NCI-H1694 treated with DMSO at 0.1 percent for 48 hours (cell line): ENCODE measurements at regions not wholly inside any gene's neighbourhood (a gene's known extent, or its start where the extent isn't known, plus 50 kb on each side); places are given as distances from the start of the nearest gene placed in this dataset.

Source experiments
- DNase-seq: peaks from one replicate; lab custom pipeline; 2025; lab: John Stamatoyannopoulos, UW

DNA sequence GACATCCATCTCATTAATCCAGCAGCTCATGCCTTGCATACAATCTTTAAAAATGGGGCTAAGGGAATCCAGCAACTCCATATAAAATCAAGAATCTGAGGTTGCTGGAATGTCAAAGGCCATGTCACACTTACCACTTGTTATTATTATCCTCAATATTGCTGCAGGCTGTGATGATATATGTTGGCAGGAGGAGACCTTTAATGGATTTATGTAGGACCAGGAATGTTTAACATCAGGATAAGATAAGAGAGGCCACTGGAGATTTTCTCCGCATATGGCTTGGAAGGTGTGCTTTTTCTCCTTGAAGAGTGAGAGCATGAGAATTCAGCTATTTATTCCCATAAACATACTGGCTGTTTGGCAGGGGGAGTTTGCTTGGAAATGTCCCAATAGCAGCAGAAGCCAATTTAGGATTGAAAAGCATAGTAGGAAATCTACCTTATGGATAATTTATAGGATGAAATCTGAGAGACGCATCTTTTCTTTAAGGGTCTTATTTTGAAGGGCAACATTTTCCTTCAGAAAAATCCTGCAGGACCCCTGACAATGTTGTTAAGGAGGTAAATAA is 481.4 kb downstream of the AGTPBP1 start:
- no peak for DNase-seq

DNA sequence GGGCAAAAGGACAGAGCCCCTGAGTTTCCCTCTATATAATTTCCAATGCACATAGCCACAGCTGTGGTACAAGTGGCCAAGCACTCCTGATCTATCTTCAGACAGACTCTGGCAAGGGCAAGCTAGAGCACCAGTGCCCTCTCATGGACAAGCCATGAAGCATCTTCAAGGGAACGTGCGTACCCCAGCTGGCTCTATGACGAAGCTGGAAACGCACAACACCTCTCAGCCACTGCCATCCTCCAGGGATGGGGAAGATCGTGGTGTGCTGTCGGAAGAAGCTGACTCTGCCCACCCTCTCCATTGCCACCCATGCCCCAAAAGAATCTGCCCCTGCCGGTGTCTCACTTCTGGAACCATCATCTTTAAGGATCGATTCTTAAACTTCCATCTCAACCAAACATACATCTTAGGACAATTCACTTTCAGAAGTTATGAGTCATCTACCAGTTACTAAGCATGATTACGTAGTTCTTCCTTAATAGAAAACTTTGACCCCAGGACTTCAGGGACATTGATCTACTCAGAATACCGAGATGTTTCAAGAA is 482.9 kb downstream of the AGTPBP1 start:
- DNase-seq, result peak; percentile 2

DNA sequence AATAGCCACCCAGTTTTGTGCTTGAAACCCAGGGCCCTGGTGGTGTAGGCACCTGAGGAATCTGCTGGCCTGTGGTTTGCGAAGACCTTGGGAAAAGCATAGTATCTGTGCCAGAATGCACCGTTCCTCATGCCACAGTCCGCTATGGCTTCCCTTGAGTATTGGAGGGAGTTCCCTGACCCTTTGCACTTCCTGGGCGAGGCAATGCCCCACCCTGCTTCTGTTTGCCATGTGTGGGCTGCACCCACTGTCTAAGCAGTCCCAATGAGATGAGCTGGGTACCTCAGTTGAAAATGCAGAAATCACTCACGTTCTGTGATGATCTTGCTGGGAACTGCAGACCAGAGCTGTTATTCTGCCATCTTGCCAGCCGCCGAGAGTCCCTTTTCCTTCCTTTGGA is 483.5 kb downstream of the AGTPBP1 start:
- DNase-seq, result no peak

DNA sequence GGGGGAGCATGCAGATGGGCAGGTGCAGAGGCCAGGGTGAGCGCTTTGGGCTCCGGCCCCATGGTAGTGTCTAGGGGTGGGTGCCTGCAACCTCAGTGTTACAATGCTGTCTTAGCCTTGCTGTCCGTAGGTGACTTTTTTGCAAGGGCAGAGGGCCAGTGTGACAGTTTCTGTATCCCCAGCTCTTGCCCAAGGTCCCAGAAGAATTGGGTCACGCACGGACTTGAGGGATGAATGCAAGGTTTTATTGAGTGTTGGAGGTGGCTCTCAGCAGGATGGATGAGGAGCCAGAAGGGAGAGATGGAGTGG is 492.5 kb downstream of the AGTPBP1 start:
- DNase-seq, result no peak

DNA sequence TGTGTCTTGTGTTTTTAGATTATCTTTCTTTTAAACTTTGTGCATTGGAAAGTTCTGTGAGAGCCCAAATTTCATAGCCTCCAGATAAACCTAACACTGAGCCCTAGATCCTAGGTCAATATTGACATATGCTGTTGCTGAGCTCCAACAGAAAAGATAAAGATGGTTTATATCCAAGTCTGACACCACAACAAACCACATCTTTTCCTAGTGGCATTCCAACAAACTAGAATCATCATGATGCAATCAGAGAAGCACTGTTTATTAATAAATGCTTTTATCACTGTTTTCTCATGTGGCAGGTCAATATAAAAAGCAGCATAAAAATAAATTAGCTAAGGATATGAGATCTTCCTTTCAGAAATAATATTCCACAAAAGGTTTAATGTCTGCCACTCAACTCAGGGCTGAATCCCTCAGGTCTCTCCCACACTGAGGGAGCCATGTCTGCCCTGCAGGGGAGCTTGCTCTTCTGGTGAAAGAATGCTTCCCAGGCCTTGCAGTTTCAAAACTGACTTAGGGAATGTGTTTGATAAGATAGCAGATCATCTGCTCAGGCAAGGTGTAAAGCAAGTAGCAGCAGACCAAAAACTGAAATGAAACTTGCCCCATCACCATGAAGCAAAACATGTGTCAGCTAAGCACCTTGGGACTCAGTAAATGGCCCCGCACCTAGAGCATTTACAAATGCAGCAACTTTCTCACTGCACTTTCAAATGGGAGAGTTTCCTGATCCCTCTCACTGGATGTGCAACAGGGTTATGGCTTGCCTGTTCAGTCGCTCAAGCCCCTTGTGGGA is 493.0 kb downstream of the AGTPBP1 start:
- no peak for DNase-seq

DNA sequence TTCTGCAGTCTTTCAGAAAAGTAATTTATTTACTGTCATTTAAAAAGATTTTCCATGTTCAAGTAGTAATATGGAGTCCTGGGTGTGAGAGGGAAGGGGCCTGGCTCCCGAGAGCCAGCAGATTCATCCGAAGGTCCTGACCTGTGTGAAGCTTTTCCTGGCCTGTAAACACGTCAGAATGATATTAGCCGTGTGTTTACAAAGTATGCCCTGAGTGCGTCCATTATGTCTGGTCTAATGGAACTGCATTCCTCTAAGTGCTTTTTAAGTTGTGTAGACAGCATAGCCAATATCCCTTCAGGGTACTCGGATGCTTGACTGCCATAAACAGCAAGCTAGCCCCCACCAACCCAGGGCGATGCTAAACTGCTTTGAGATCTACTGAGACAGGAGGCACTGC is 495.2 kb downstream of the AGTPBP1 start:
- no peak for DNase-seq

DNA sequence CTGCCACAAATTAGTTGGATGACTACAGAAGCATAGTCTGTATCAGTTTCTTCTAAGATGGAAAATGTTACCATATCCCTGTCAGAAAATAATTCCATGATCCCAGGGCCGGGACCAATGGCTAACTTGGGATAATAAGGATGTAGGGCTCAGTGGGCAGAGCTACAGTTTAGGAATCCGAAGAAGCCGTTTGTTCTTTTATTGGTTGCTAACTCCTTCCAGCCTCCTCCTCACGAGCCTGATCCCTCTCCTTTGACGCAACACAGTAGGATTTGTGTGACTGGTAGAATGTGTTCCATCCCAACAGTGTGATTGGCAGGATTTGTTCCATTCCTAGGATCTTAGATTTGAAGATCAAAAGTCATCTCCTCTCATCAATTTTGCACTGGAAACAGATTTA is 496.9 kb downstream of the AGTPBP1 start:
- DNase-seq, result no peak

DNA sequence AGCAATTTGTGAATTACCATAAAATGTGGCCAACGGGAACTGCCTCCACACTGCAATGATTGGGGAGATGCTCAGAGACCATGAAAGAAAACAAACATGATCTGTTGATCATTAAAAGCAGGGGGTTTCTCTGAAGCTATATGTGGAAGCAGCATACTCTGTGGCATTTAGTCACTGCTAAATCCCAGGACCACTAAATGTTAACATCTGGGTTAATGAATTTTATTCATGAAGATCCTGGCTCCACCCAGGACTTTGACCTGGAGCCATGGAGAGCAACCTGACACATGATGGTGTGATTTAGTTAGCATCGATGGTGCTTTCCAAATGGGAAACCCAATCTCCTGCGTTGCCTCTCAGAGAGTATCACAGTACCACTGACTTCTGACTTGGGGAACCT is 497.8 kb downstream of the AGTPBP1 start:
- no peak for DNase-seq

DNA sequence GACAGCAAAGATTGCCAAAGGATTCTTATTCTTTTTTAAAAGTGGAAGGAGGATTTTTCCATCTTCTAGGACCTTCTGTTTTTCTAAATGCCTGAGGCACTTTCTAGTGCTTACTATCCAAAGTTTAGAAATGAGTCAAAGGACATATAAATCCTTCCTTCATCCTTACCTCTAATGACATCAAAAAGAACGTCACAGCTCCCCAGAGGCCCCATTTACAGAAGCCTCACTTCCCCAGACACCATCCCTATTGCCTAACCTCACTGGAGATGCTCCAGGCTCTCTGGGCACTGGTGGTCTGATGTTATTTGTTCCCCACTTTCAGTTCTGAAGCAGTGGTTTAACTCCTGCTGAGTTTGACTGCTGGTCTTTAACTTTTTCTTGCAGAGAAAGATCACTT is 504.3 kb downstream of the AGTPBP1 start:
- no peak for DNase-seq

DNA sequence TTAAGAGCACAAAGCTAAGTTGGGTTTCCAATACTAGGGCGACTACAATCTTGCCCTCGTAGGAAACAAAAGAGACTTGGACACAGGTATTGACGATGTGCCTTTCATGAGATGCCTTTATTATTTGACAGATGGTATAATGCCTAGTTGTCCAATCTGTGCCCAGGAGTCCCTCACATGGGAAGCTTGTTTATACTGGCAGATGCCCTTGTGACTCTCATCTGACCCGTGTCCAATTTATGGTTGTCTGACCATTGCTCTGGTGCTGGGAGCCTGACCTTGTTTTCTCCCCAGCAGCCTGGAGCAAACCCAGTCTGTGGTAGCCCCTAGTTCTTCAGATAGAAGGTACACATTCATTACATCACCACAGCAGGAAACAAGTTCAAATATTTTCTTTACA is 511.7 kb downstream of the AGTPBP1 start:
- DNase-seq, result no peak

DNA sequence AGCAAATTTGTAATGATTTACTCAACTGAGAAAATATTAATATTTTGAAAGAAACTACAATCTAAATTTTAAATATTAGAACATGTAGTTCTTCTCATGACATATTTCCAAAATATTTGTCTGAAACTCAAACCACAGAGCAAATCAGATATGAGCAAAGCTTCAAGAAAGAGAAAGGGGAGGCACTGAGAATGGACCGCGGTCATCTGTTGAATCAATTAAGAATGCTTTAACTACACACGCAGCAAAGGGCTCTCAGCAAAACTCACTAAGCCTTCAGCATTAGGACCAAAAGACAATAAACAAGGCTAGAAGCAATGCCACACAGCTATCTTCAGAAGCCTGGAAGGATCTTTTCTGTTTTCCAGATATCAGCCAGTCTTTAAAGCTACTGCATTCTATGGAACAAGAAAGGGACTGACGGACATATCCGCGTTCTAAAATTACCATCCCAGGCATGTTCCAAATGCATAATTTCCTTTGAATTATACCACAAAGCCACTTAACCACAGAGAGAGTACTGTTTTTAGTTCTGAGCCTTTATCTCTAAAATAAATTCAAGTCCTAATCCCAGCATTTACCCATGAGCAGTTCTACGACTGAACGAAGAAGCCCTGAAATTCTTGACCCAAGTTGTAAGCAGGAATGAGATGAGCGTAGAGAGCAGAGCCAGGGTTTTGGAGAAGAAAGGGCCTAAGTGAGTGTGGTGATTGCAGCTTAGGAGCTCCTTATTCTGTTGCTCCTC is 513.5 kb downstream of the AGTPBP1 start:
- no peak for DNase-seq

DNA sequence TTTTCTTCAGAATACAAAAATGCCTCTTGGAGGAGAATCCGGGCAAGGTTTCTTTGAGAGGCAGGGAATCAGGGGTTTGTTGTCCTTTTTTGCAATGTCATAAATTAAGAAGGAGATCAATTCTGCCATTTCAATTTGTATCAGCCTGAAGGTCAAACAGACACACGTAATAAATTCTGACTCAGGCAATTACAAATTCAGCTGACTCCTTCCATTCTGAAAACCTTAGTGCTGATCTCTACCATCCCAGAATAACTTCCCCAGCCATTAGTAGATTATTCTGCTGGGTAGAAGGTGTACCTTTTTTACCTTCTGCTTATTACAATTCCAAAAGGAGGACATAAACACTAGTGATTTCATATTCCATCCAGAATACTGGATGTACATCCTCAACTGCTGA is 516.6 kb downstream of the AGTPBP1 start:
- no peak for DNase-seq

DNA sequence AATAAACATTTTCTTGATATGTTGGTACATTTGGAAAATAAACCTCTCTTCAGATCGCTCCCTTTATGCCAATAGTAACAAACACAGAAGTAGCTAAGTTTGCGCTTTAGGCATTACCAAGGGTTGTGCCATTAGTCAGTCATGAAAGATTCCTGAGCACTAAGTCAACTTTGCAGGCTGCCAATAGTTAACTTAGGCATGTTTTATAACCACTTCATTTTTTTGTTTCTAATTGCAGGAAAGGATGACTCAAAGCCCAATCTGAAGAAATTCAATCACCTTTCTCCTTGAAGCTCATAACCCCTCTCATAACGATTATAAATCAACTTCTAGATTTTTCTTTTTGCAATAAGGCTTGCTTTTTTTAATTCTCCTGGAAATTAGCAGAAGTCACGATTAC is 517.0 kb downstream of the AGTPBP1 start:
- no peak for DNase-seq

DNA sequence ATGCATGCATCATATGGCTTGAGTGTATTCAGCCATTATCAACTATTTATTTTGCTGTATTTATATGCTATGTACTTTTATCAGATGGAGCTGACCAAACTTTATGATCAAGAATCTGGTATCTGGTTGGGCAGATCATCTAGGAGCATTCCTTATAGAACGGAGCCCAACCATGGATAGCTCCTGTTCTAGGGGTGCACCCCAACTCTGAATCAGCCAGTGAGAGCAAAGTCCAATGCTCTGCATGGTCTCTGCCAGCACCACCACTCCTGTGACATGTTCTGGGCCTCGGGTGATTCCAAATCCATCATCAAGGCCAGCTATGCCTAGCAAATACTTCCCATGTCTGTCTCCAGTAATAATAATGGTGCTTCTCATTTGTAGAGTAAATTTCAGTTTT is 517.5 kb downstream of the AGTPBP1 start:
- no peak for DNase-seq

DNA sequence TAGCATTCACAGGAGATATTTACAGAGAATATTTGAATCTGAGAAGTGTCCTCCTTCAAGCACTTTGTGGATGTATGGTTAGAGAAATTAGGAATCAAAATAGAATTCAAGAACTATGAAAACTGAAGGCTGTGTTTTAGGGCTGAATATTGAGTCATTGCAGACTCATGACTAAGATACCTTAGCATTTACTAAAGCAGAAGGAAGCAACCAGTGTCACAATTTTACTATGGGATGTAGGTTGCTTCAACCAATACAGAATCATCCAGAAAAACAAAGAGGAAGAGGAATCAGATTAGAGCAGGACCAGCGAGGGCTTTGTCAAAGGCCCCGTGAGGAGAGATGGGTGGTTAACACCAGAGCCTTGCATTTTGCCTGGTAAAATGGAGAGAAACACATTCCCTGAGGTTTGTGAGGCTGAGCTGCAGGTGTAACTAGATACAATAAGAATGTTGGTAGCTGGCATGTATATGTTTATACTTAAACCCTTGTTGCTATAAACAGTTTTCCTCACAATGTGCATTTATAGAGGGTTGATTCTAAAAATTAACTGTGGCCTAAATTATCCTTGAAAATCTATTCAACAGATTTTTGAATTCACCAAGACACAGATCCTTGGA is 518.1 kb downstream of the AGTPBP1 start:
- no peak for DNase-seq

DNA sequence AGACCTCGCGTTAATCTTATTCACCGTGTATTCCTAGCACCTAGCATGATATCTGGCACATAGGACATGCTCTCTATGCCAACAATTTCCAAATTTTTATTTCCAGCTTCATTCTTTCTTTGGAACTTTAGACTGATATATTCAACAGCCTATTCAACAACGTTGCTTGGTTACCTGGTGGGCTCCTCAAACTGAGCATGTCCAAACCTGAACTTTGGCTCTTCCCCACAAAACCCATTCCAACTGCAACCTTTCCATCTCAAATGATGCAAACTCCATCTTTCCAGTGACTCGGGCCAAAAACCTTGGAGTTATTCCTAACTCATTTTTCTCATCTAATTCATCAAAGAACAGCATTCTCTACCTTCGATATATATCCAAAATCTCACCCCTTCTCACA is 525.2 kb downstream of the AGTPBP1 start:
- DNase-seq, result no peak

DNA sequence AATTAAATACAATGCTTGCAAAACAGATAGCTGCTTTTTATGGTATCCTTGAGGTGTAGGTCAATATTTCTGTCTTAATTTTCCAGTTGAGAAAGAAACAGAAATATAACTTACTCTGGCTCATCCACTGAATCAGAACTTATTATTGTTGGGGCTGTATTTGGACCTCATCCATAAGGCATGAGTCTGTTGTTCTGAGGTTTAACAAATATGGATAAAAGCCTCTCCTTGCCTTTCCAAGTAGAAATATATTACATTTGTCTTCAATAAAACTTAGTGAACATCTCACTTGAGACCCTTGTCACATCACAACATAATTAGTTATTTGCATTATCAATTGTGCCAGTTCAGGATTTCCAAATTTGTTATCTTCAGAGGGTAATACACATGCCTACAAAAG is 525.8 kb downstream of the AGTPBP1 start:
- DNase-seq, result no peak

DNA sequence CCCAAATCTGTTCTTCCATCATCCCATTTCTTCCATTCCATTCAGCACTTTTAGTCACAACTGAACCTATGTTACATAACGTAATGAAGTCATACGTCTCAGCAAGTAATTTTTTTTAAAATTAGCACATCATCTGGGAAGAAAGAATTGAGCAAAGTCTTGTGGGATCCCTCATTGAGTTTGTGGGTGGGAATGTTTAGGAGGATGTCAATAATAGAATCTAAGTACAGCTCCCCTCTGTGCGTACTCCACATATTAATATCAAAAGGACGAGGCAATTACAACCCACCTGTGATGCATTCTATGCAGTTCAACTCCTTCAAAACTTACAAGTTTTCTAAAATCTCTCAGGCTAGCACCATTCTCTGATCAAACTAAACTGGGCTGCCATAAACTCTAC is 526.3 kb downstream of the AGTPBP1 start:
- DNase-seq, result no peak

DNA sequence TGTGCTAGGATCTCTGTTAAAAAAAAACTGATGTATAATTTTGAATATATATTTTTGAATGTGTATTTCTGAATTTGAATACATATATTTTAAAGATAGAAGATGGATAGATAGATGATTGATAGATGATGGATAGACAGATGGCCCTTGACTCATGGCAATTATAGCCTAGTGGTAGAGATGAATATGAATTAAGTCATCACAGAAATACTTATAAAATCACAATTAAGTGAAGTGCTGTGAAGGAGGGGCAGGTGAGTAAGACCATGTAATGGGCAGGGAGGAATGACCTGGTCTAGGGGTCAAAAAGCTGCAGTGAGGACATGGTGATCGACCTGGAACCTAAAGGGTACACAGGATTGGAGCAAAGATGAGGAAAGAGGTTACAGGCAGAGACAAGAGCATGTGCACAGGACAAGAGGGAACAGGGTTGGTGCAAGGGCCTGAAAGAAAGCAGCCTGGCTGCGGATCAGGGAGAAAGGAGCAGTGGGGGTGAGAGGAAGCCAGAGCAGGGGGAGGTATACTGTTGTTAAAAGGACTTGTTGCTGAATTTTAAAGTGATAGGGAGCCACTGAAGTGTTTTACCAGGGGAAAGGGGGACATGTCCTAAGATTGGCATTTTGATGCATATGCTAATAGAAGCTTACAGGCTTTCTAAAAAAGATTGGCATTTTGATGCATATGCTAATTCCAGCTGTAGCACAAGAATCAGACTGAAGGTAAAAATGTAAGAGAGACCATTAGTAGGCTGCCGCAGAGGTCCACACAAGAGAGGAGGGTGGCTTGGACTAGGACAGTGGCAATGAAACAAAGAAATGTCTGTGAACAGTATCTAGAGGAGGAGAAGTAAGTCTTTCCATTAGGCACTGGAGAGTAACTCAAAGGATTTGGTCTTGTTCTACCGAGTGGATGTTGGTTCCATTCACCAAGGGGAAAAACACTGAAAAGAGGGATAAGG is 527.8 kb downstream of the AGTPBP1 start:
- DNase-seq, result no peak

DNA sequence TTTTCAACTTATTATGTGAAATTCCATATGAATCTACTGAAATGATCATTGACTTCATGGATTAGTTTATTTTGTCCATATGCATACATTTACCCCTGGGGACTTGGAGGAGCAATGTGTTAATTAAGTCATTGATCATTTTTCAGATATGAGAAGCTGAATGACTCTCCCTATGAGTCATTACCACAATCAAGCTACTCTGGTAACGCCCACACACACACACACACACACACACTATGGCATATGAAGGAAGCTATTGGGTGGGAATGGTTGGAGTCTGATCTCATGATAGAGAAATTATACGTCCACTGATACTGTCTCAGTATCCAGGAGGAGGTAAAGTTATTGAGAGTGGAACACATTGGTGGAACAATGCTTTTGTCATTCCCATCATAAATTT is 528.9 kb downstream of the AGTPBP1 start:
- DNase-seq, result no peak

DNA sequence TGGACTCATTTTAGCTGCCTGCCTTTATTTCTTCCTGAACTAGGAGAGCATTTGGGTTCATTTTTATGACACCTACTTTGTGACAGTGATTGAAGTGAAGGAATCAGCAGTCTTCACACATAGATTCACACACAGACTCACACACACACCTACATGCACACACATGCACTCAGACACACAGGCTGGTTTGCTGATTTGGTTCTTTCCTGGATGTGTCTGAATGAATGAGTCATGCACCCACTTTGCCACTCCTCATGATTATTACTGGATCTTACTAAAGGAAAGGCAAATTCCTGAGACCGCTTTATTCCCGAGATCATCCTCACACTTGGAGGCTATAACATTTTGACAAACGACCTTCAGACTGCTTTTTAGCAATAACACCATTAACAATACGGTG is 529.5 kb downstream of the AGTPBP1 start:
- DNase-seq, result no peak

DNA sequence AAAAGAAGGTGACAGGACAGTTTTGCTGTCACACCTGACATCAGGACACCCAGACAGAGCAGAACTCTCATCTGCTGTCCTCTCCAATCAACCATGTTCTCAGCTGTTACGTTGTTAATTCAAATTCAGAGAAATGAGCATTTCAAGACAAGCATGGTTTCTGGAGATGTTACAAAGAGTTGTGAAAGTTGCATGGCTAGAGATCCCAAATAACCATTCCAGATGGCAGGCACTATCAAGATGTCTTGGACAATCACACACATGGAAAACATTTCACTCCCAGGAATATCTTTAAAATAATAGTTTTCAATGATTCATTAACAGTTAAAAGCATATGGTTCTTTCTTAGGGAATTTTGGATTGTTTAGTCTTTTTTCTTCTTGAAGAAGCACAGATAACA is 533.1 kb downstream of the AGTPBP1 start:
- no peak for DNase-seq
